ENCODE measurements at regions not wholly inside any gene's neighbourhood (a gene's known extent, or its start where the extent isn't known, plus 50 kb on each side); places are given as distances from the start of the nearest gene placed in this dataset.

- Histone ChIP-seq H3K9me3 (ENCODE audit: control insufficient read depth, insufficient read depth, low read length) (no peaks in the 10 kb centered on the region), H3K4me1 (ENCODE audit: control insufficient read depth, insufficient read depth, low read length) (no peaks in the 10 kb centered on the region), H3K27ac (ENCODE audit: low read length) (no peak overlapping the region), H3K36me3 (ENCODE audit: control insufficient read depth, insufficient read depth, low read length) (no peaks in the 10 kb centered on the region), H3K4me3 (ENCODE audit: low read length) (no peak overlapping the region), H3K27me3 (ENCODE audit: control insufficient read depth, insufficient read depth, low read length) (no peaks in the 10 kb centered on the region)
- DNase-seq (ENCODE audit: low read depth, low spot score), result no peak
- 100% methylated on average over 1 of the region's 3 CpGs for WGBS (ENCODE audit: insufficient coverage, insufficient read length)
These were observed 509.6 kb downstream of the KCNJ2 start for GRCh38 chr17:70678889-70679288.

GRCh38 chr17:70683936-70684335 lies 514.6 kb downstream of the KCNJ2 start:
- WGBS (ENCODE audit: insufficient coverage, insufficient read length), result no CpG with 5 or more reads among the region's 4 CpGs
- no peaks in the 10 kb centered on the region for H3K4me1 ChIP-seq (ENCODE audit: control insufficient read depth, insufficient read depth, low read length)
- H3K27me3 ChIP-seq (ENCODE audit: control insufficient read depth, insufficient read depth, low read length), result no peaks in the 10 kb centered on the region
- no peak overlapping the region for H3K27ac ChIP-seq (ENCODE audit: low read length)
- DNase-seq (ENCODE audit: low read depth, low spot score), result no peak
- H3K9me3 ChIP-seq (ENCODE audit: control insufficient read depth, insufficient read depth, low read length), result no peaks in the 10 kb centered on the region
- H3K4me3 ChIP-seq (ENCODE audit: low read length), result no peak overlapping the region
- no peaks in the 10 kb centered on the region for H3K36me3 ChIP-seq (ENCODE audit: control insufficient read depth, insufficient read depth, low read length)

GRCh38 chr17:70687421-70687820 lies 518.1 kb downstream of the KCNJ2 start:
- DNase-seq (ENCODE audit: low read depth, low spot score), result no peak
- WGBS (ENCODE audit: insufficient coverage, insufficient read length), result no CpG with 5 or more reads among the region's 1 CpG
- Histone ChIP-seq H3K4me3 (ENCODE audit: low read length) (no peak overlapping the region), H3K27ac (ENCODE audit: low read length) (no peak overlapping the region), H3K4me1 (ENCODE audit: control insufficient read depth, insufficient read depth, low read length) (no peaks in the 10 kb centered on the region), H3K27me3 (ENCODE audit: control insufficient read depth, insufficient read depth, low read length) (no peaks in the 10 kb centered on the region), H3K36me3 (ENCODE audit: control insufficient read depth, insufficient read depth, low read length) (no peaks in the 10 kb centered on the region), H3K9me3 (ENCODE audit: control insufficient read depth, insufficient read depth, low read length) (no peaks in the 10 kb centered on the region)

GRCh38 chr17:70691150-70691549 lies 521.8 kb downstream of the KCNJ2 start:
- WGBS (ENCODE audit: insufficient coverage, insufficient read length), result no CpG with 5 or more reads among the region's 2 CpGs
- Histone ChIP-seq H3K27me3 (ENCODE audit: control insufficient read depth, insufficient read depth, low read length) (no peaks in the 10 kb centered on the region), H3K27ac (ENCODE audit: low read length) (no peak overlapping the region), H3K4me1 (ENCODE audit: control insufficient read depth, insufficient read depth, low read length) (no peaks in the 10 kb centered on the region), H3K36me3 (ENCODE audit: control insufficient read depth, insufficient read depth, low read length) (no peaks in the 10 kb centered on the region), H3K4me3 (ENCODE audit: low read length) (no peak overlapping the region), H3K9me3 (ENCODE audit: control insufficient read depth, insufficient read depth, low read length) (no peaks in the 10 kb centered on the region)
- no peak for DNase-seq (ENCODE audit: low read depth, low spot score)

- H3K27ac ChIP-seq (ENCODE audit: low read length), result no peak overlapping the region
- no peaks in the 10 kb centered on the region for H3K36me3 ChIP-seq (ENCODE audit: control insufficient read depth, insufficient read depth, low read length)
- no peaks in the 10 kb centered on the region for H3K9me3 ChIP-seq (ENCODE audit: control insufficient read depth, insufficient read depth, low read length)
- no peak for DNase-seq (ENCODE audit: low read depth, low spot score)
- no peak overlapping the region for H3K4me3 ChIP-seq (ENCODE audit: low read length)
- H3K27me3 ChIP-seq (ENCODE audit: control insufficient read depth, insufficient read depth, low read length), result no peaks in the 10 kb centered on the region
- WGBS (ENCODE audit: insufficient coverage, insufficient read length), result no CpG with 5 or more reads among the region's 2 CpGs
- H3K4me1 ChIP-seq (ENCODE audit: control insufficient read depth, insufficient read depth, low read length), result no peaks in the 10 kb centered on the region
These were observed 530.1 kb downstream of the KCNJ2 start for GRCh38 chr17:70699408-70699807.

GRCh38 chr17:70702683-70703255 lies 533.4 kb downstream of the KCNJ2 start:
- Histone ChIP-seq H3K4me3 (ENCODE audit: low read length) (no peak overlapping the region), H3K9me3 (ENCODE audit: control insufficient read depth, insufficient read depth, low read length) (no peaks in the 10 kb centered on the region), H3K4me1 (ENCODE audit: control insufficient read depth, insufficient read depth, low read length) (no peaks in the 10 kb centered on the region), H3K27ac (ENCODE audit: low read length) (no peak overlapping the region), H3K36me3 (ENCODE audit: control insufficient read depth, insufficient read depth, low read length) (no peaks in the 10 kb centered on the region), H3K27me3 (ENCODE audit: control insufficient read depth, insufficient read depth, low read length) (no peaks in the 10 kb centered on the region)
- no peak for DNase-seq (ENCODE audit: low read depth, low spot score)
- no CpG with 5 or more reads among the region's 3 CpGs for WGBS (ENCODE audit: insufficient coverage, insufficient read length)

GRCh38 chr17:70709596-70709995 lies 540.3 kb downstream of the KCNJ2 start:
- Histone ChIP-seq H3K4me3 (ENCODE audit: low read length) (no peak overlapping the region), H3K4me1 (ENCODE audit: control insufficient read depth, insufficient read depth, low read length) (no peaks in the 10 kb centered on the region), H3K36me3 (ENCODE audit: control insufficient read depth, insufficient read depth, low read length) (no peaks in the 10 kb centered on the region), H3K27ac (ENCODE audit: low read length) (no peak overlapping the region), H3K9me3 (ENCODE audit: control insufficient read depth, insufficient read depth, low read length) (no peaks in the 10 kb centered on the region), H3K27me3 (ENCODE audit: control insufficient read depth, insufficient read depth, low read length) (no peaks in the 10 kb centered on the region)
- WGBS (ENCODE audit: insufficient coverage, insufficient read length), result no CpG with 5 or more reads among the region's 7 CpGs
- DNase-seq (ENCODE audit: low read depth, low spot score), result no peak

- Histone ChIP-seq H3K27me3 (ENCODE audit: control insufficient read depth, insufficient read depth, low read length) (no peaks in the 10 kb centered on the region), H3K9me3 (ENCODE audit: control insufficient read depth, insufficient read depth, low read length) (no peaks in the 10 kb centered on the region), H3K27ac (ENCODE audit: low read length) (no peak overlapping the region), H3K4me1 (ENCODE audit: control insufficient read depth, insufficient read depth, low read length) (no peaks in the 10 kb centered on the region), H3K4me3 (ENCODE audit: low read length) (no peak overlapping the region), H3K36me3 (ENCODE audit: control insufficient read depth, insufficient read depth, low read length) (no peaks in the 10 kb centered on the region)
- no peak for DNase-seq (ENCODE audit: low read depth, low spot score)
These were observed 544.4 kb downstream of the KCNJ2 start for GRCh38 chr17:70713694-70714093.

GRCh38 chr17:70716551-70716950 lies 547.2 kb downstream of the KCNJ2 start:
- Histone ChIP-seq H3K4me1 (ENCODE audit: control insufficient read depth, insufficient read depth, low read length) (no peaks in the 10 kb centered on the region), H3K4me3 (ENCODE audit: low read length) (no peak overlapping the region), H3K27ac (ENCODE audit: low read length) (no peak overlapping the region), H3K36me3 (ENCODE audit: control insufficient read depth, insufficient read depth, low read length) (no peaks in the 10 kb centered on the region), H3K27me3 (ENCODE audit: control insufficient read depth, insufficient read depth, low read length) (no peaks in the 10 kb centered on the region), H3K9me3 (ENCODE audit: control insufficient read depth, insufficient read depth, low read length) (no peaks in the 10 kb centered on the region)
- WGBS (ENCODE audit: insufficient coverage, insufficient read length), result no CpG with 5 or more reads among the region's 3 CpGs
- DNase-seq (ENCODE audit: low read depth, low spot score), result no peak

GRCh38 chr17:70717042-70717441 lies 547.7 kb downstream of the KCNJ2 start:
- no peak overlapping the region for H3K27ac ChIP-seq (ENCODE audit: low read length)
- H3K4me3 ChIP-seq (ENCODE audit: low read length), result no peak overlapping the region
- H3K9me3 ChIP-seq (ENCODE audit: control insufficient read depth, insufficient read depth, low read length), result no peaks in the 10 kb centered on the region
- DNase-seq (ENCODE audit: low read depth, low spot score), result no peak
- H3K4me1 ChIP-seq (ENCODE audit: control insufficient read depth, insufficient read depth, low read length), result no peaks in the 10 kb centered on the region
- H3K27me3 ChIP-seq (ENCODE audit: control insufficient read depth, insufficient read depth, low read length), result no peaks in the 10 kb centered on the region
- no CpG with 5 or more reads among the region's 1 CpG for WGBS (ENCODE audit: insufficient coverage, insufficient read length)
- no peaks in the 10 kb centered on the region for H3K36me3 ChIP-seq (ENCODE audit: control insufficient read depth, insufficient read depth, low read length)

- Histone ChIP-seq H3K9me3 (ENCODE audit: control insufficient read depth, insufficient read depth, low read length) (no peaks in the 10 kb centered on the region), H3K4me3 (ENCODE audit: low read length) (no peak overlapping the region), H3K4me1 (ENCODE audit: control insufficient read depth, insufficient read depth, low read length) (no peaks in the 10 kb centered on the region), H3K27me3 (ENCODE audit: control insufficient read depth, insufficient read depth, low read length) (no peaks in the 10 kb centered on the region), H3K36me3 (ENCODE audit: control insufficient read depth, insufficient read depth, low read length) (no peaks in the 10 kb centered on the region), H3K27ac (ENCODE audit: low read length) (no peak overlapping the region)
- DNase-seq (ENCODE audit: low read depth, low spot score), result no peak
- no CpG with 5 or more reads among the region's 4 CpGs for WGBS (ENCODE audit: insufficient coverage, insufficient read length)
These were observed 567.1 kb downstream of the KCNJ2 start for GRCh38 chr17:70736375-70736957.

Measured in iPS DF 6.9 (cell line).